HEK293 (cell line): ENCODE measurements at regions not wholly inside any gene's neighbourhood (a gene's known extent, or its start where the extent isn't known, plus 50 kb on each side); places are given as distances from the start of the nearest gene placed in this dataset.

Experiments
- CTCF ChIP-seq: fragments of 450-650 bp; formaldehyde crosslinking; IDR thresholded peaks from 2 replicates; pipeline ENCODE4 v1.5.1; 2016; ENCODE audit warnings: missing biosample characterization, missing genetic modification characterization
- ZBTB7A ChIP-seq: fragments of 450-650 bp; formaldehyde crosslinking; IDR thresholded peaks from 2 replicates; pipeline ENCODE4 v1.5.1; 2016; ENCODE audit warnings: low read depth, missing biosample characterization, missing genetic modification characterization
- ZNF121 ChIP-seq: fragments of 450-650 bp; formaldehyde crosslinking; IDR thresholded peaks from 2 replicates; pipeline ENCODE4 v1.5.1; 2016; ENCODE audit warnings: missing biosample characterization, missing genetic modification characterization
- ZNF146 ChIP-seq: fragments of 450-650 bp; formaldehyde crosslinking; IDR thresholded peaks from 2 replicates; pipeline ENCODE4 v1.5.1; 2016; ENCODE audit warnings: missing biosample characterization, missing genetic modification characterization
- ZNF747 ChIP-seq: fragments of 450-650 bp; formaldehyde crosslinking; IDR thresholded peaks from 2 replicates; pipeline ENCODE4 v1.5.1; 2016; ENCODE audit warnings: missing biosample characterization, missing genetic modification characterization
- ZNF776 ChIP-seq: fragments of 450-650 bp; formaldehyde crosslinking; IDR thresholded peaks from 2 replicates; pipeline ENCODE4 v1.5.0; 2017; ENCODE audit warnings: missing biosample characterization, missing genetic modification characterization, borderline replicate concordance
- TF ChIP-seq, protein P1 (sequence below): fragments of 450-650 bp; formaldehyde crosslinking; IDR thresholded peaks from 2 replicates; pipeline ENCODE4 v1.5.1; 2016; ENCODE audit warnings: missing biosample characterization, missing genetic modification characterization

DNA sequence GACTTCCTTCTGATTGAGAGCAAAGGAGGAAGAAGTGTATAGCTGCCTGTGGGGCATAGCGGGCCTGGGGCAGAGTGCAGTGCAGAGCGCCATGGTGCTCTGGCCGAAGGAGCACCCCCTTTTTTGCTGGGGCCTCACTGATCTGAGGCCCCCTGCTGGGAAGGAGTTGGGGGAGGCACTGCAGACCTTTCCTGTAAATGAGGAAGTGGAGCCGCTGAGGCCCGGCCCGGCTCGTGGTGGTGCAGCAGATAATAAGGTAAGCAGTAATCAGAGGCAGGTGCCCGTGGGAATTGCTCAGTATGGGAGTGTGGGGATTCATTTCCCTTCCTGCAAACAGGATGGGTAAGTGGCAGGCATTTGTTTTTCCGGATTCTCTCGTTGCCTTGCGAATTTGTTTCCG lies 373.7 kb upstream of the MKI67 start:
- TF ChIP-seq ZNF747 (tag by site-specific recombination) (no peak), ZBTB7A (tag by site-specific recombination) (no peak), ZNF121 (no peak), ZNF146 (tag by site-specific recombination) (no peak), CTCF (tag by site-specific recombination) (no peak), ZNF776 (tag by site-specific recombination) (no peak)
- TF ChIP-seq, protein P1, sequence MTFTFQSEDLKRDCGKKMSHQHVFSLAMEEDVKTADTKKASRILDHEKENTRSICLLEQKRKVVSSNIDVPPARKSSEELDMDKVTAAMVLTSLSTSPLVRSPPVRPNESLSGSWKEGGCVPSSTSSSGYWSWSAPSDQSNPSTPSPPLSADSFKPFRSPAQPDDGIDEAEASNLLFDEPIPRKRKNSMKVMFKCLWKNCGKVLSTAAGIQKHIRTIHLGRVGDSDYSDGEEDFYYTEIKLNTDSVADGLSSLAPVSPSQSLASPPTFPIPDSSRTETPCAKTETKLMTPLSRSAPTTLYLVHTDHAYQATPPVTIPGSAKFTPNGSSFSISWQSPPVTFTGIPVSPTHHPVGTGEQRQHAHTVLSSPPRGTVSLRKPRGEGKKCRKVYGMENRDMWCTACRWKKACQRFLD (tag by site-specific recombination), result no peak
